Endothelial cell of umbilical vein (primary cell): ENCODE measurements at regions not wholly inside any gene's neighbourhood (a gene's known extent, or its start where the extent isn't known, plus 50 kb on each side); places are given as distances from the start of the nearest gene placed in this dataset.

Experiments used
- BruUV-seq: library from RNA; stranded (reverse); fragments of 400-500 nt; replicated peaks from 2 replicates; lab custom pipeline; 2021; lab: Mats Ljungman, UMichigan
- CTCF ChIA-PET: fragments of 300-600, 350-600 bp; sonication (Branson Sonifier 250); formaldehyde crosslinking; loops from one replicate; lab custom pipeline; 2021; ENCODE audit warnings: antibody characterized with exemption, inconsistent platforms; lab: Charles Lee
- POLR2A ChIA-PET: fragments of 300-600, 350-600 bp; sonication (Branson Sonifier 250); formaldehyde crosslinking; loops from one replicate; lab custom pipeline; 2021; ENCODE audit warnings: antibody characterized with exemption, inconsistent platforms; lab: Charles Lee
- DNase-seq: peaks from one replicate; pipeline ENCODE4 v3.0.0-alpha.2; 2011; ENCODE audit warnings: low read depth, low spot score
- FAIRE-seq: peaks from 2 replicates; lab custom pipeline; 2011; peaks lifted over from hg19 to GRCh38; lab: Jason Lieb, UNC
- H2AFZ ChIP-seq: 2 replicates; pipeline ENCODE4 v1.6.0; 2012; ENCODE audit warnings: low read depth, low read length, control low read depth, inconsistent platforms
- H3K27ac ChIP-seq: 2 replicates; pipeline ENCODE4 v1.5.1; 2011; ENCODE audit warnings: low read depth, mild to moderate bottlenecking, control low read depth, low read length, moderate library complexity; ENCODE audit not compliant: insufficient read depth
- H3K27me3 ChIP-seq, 2 experiments: 2 replicates each; pipeline versions ENCODE4 v1.6.0 to v1.6.1; 2011; ENCODE audit warnings: low read length in 2 of 2, mixed read lengths in 1 of 2; ENCODE audit not compliant: control insufficient read depth in 2 of 2, insufficient read depth in 2 of 2
- H3K36me3 ChIP-seq, 2 experiments: 2 replicates in 1 of 2; 3 replicates in 1 of 2; pipeline ENCODE4 v1.5.1; 2011; ENCODE audit warnings: low read length in 2 of 2, mild to moderate bottlenecking in 1 of 2, moderate library complexity in 1 of 2; ENCODE audit not compliant: control insufficient read depth in 2 of 2, insufficient read depth in 2 of 2; ENCODE audit errors: extremely low read depth in 1 of 2
- H3K4me1 ChIP-seq: 3 replicates; pipeline ENCODE4 v1.5.1; 2011; ENCODE audit warnings: mild to moderate bottlenecking, low read length; ENCODE audit not compliant: control insufficient read depth, insufficient read depth; ENCODE audit errors: extremely low read depth
- H3K4me2 ChIP-seq: 2 replicates; pipeline ENCODE4 v1.6.1; 2011; ENCODE audit warnings: low read length, control low read depth, mixed read lengths; ENCODE audit not compliant: insufficient read depth
- H3K4me3 ChIP-seq, 3 experiments: fragments of 200-600 bp in 1 of 3; sonication (generic), shearing (Covaris generic) in 1 of 3; replicated peaks in 1 of 3; 2 replicates each; pipeline ENCODE4 v1.5.1; 2011 to 2016; ENCODE audit warnings: control low read depth in 3 of 3, low read length in 3 of 3, mild to moderate bottlenecking in 2 of 3, inconsistent platforms in 1 of 3, low read depth in 1 of 3, moderate library complexity in 1 of 3; ENCODE audit not compliant: insufficient read depth in 1 of 3
- H3K79me2 ChIP-seq: 2 replicates; pipeline ENCODE4 v1.6.0; 2012; ENCODE audit warnings: low read length, inconsistent platforms; ENCODE audit not compliant: control insufficient read depth, insufficient read depth
- H3K9ac ChIP-seq: replicated peaks from 2 replicates; pipeline ENCODE3; 2011; ENCODE audit warnings: low read length, control low read depth; ENCODE audit not compliant: insufficient read depth; ENCODE audit errors: extremely low read depth
- H3K9me1 ChIP-seq: replicated peaks from 3 replicates; pipeline ENCODE4 v1.6.0; 2011; ENCODE audit warnings: mild to moderate bottlenecking, low read length; ENCODE audit not compliant: control insufficient read depth, insufficient read depth; ENCODE audit errors: extremely low read depth
- H3K9me3 ChIP-seq: replicated peaks from 2 replicates; pipeline ENCODE4 v1.5.1; 2012; ENCODE audit warnings: low read length, inconsistent platforms; ENCODE audit not compliant: control insufficient read depth, insufficient read depth
- H4K20me1 ChIP-seq: replicated peaks from 2 replicates; pipeline ENCODE3; 2011; ENCODE audit warnings: mild to moderate bottlenecking, low read length; ENCODE audit not compliant: control insufficient read depth, insufficient read depth; ENCODE audit errors: extremely low read depth
- JUN ChIP-seq: IDR thresholded peaks from 2 replicates; pipeline ENCODE4 v1.6.1; 2011; ENCODE audit warnings: borderline replicate concordance, low read depth; ENCODE audit not compliant: insufficient read length, insufficient read depth
- MYC ChIP-seq: IDR thresholded peaks from one replicate; pipeline ENCODE4 v1.6.1; 2011; ENCODE audit warnings: mild to moderate bottlenecking, low read depth, low read length
- POLR2A ChIP-seq: IDR thresholded peaks from 2 replicates; pipeline ENCODE4 v1.6.1; 2012; ENCODE audit warnings: low read depth, mild to moderate bottlenecking, control low read depth, low read length
- dilution Hi-C: fragments of 300-500 bp; cut with MboI; formaldehyde crosslinking; loops from one replicate; pipeline ENCODE4 v1.15.0; 2019; ENCODE audit warnings: low sequenced_read_pairs; ENCODE audit not compliant: extremely low pct_ligation_motif_present
- intact Hi-C: fragments of 100-400 bp; cut with micrococcal nuclease; formaldehyde crosslinking; loops from one replicate; pipeline ENCODE4 v1.10.0; 2022

DNA sequence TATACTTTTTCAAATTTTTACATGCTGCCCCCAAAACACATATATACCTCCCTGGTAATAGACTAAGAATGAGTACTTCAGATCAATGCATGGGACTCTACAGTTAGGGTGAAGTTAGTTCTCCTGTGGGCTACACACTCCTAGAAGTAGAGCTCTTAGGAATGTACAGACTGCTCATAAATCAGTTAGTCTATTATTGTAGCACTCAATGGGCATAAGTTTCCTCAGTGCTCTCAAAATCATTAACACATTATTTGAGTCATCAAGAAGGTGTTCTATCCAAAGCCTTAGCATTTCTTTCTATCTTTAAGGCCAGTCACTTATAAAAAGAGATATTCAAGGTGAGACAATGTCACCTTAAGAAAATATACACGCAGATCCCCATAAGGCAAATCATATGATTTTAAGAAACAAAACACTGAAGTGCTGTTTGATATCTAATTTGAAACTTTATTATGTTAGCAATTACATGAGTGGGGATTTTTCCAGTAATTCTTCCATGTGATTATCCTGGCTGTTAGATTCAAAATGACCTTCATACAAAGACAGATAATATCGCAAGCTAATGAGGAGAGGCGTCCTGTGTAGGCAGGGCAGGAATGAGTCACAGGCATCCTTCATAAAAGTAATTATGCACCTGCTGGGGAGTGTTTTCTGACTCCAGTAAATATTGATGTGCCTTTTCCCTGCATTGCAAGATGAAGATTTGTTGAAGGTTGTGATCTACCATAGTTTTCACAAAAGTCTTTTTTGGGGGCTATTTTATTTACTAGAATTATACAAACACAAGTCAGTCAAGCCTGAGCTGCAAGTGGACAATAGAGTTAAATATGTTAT, 167.2 kb upstream of the ATP1B1 start:
- Histone ChIP-seq H3K4me1 (no peaks in the 10 kb centered on the region), H3K27me3 (no peaks in the 10 kb centered on the region), H4K20me1 (no peaks in the 10 kb centered on the region), H3K9ac (no peak overlapping the region), H3K27ac (no peak overlapping the region), H3K4me3 (no peak overlapping the region), H2AFZ (no peak overlapping the region), H3K79me2 (no peaks in the 10 kb centered on the region), H3K9me1 (no peaks in the 10 kb centered on the region), H3K9me3 (no peaks in the 10 kb centered on the region), H3K4me2 (no peak overlapping the region), H3K36me3 (no peaks in the 10 kb centered on the region)
- ChIA-PET CTCF (interaction anchor here (0.5 kb wide), 1 partner anchor 59 kb away, joined by 4 read pairs; no protein-coding TSS in a partner anchor), POLR2A (no interaction called here)
- TF ChIP-seq JUN (peak; percentile 43), MYC (no peak)
- dilution Hi-C loops (no loop called here), intact Hi-C loops (no loop called here)
- FAIRE-seq, result no peak
- no TSS peak for BruUV-seq
- peak; percentile 55 for DNase-seq

GRCh38 chr1:168939947-168940223, 166.6 kb upstream of the ATP1B1 start:
- intact Hi-C loops (no loop called here), dilution Hi-C loops (no loop called here)
- H4K20me1 ChIP-seq, result no peaks in the 10 kb centered on the region
- H3K9me3 ChIP-seq, result no peaks in the 10 kb centered on the region
- H3K4me1 ChIP-seq, result no peaks in the 10 kb centered on the region
- H3K36me3 ChIP-seq, result no peaks in the 10 kb centered on the region
- H3K27me3 ChIP-seq, result no peaks in the 10 kb centered on the region
- no peak overlapping the region for H3K27ac ChIP-seq
- no peak for FAIRE-seq
- no TSS peak for BruUV-seq
- no peak for DNase-seq
- no peak overlapping the region for H3K9ac ChIP-seq
- POLR2A ChIA-PET, result no interaction called here
- H3K4me2 ChIP-seq, result no peak overlapping the region
- no peak overlapping the region for H3K4me3 ChIP-seq
- CTCF ChIA-PET, result interaction anchor here (0.5 kb wide), 1 partner anchor 59 kb away, joined by 4 read pairs; no protein-coding TSS in a partner anchor
- no peak for TF ChIP-seq POLR2A
- no peak overlapping the region for H2AFZ ChIP-seq
- no peaks in the 10 kb centered on the region for H3K9me1 ChIP-seq
- H3K79me2 ChIP-seq, result no peaks in the 10 kb centered on the region
